ENCODE measurements at regions not wholly inside any gene's neighbourhood (a gene's known extent, or its start where the extent isn't known, plus 50 kb on each side); places are given as distances from the start of the nearest gene placed in this dataset.

GRCh38 chr11:130719220-130719915 lies 196.9 kb downstream of the SNX19 start:
- no peak for TF ChIP-seq CTCF (IDR thresholded peaks at IDR 0.05)
- TF ChIP-seq POLR2A (IDR thresholded peaks at IDR 0.05): no peak
- TF ChIP-seq POLR2AphosphoS5 (IDR thresholded peaks at IDR 0.05): no peak
